ENCODE measurements at regions not wholly inside any gene's neighbourhood (a gene's known extent, or its start where the extent isn't known, plus 50 kb on each side); places are given as distances from the start of the nearest gene placed in this dataset.

DNA sequence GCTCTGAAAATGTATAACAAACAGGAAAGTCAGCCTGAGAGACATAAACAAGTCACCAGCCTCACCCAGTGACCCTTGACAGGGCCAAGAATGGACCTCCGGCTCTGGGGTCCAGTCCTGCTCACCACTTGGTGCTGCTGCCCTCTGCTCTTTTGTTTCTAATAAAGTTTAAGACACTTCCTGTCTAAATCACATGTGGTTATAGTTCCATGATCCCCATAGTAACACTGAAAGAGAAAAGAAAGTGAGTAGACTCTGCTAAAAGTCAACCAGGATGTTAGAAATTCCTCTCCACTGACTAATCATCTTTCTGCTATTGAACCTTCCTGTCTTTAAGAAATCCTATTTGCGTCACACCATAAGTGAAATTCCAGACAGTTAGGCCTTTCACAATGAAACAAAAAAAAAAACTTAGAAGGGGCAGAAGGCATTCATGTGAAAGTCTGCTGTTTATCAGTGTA lies 179.2 kb upstream of the BET1 start:
- Histone ChIP-seq H3K36me3 (ENCODE audit: control insufficient read depth in 2 of 2, insufficient read depth in 1 of 2, low read length in 2 of 2) (no peaks in the 10 kb centered on the region), H3K27ac (ENCODE audit: extremely low read depth, low read depth, low read length) (no peak overlapping the region), H3K4me1 (ENCODE audit: control insufficient read depth, insufficient read depth, low read length) (no peaks in the 10 kb centered on the region), H3K4me3 (ENCODE audit: low read depth, low read length) (no peak overlapping the region), H3K9me3 (ENCODE audit: control insufficient read depth, insufficient read depth, low read depth, low read length) (no peaks in the 10 kb centered on the region)
- ChIA-PET CTCF (interaction anchor here (0.6 kb wide), 2 partner anchors 11 to 178 kb away, joined by 3 read pairs; no protein-coding TSS in a partner anchor), POLR2A (no interaction called here)
- TF ChIP-seq ZBTB1 (tag by site-specific recombination; IDR thresholded peaks at IDR 0.05) (no peak), ZNF394 (tag by site-specific recombination; IDR thresholded peaks at IDR 0.05; ENCODE audit: borderline replicate concordance) (no peak), OVOL3 (tag by site-specific recombination; IDR thresholded peaks at IDR 0.05) (no peak), RBAK (tag by site-specific recombination; IDR thresholded peaks at IDR 0.05) (no peak)
- TF ChIP-seq, protein P1, sequence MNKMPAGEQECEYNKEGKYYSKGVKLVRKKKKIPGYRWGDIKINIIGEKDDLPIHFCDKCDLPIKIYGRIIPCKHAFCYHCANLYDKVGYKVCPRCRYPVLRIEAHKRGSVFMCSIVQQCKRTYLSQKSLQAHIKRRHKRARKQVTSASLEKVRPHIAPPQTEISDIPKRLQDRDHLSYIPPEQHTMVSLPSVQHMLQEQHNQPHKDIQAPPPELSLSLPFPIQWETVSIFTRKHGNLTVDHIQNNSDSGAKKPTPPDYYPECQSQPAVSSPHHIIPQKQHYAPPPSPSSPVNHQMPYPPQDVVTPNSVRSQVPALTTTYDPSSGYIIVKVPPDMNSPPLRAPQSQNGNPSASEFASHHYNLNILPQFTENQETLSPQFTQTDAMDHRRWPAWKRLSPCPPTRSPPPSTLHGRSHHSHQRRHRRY (tag by site-specific recombination; IDR thresholded peaks at IDR 0.05): no peak
- TF ChIP-seq, protein P2, sequence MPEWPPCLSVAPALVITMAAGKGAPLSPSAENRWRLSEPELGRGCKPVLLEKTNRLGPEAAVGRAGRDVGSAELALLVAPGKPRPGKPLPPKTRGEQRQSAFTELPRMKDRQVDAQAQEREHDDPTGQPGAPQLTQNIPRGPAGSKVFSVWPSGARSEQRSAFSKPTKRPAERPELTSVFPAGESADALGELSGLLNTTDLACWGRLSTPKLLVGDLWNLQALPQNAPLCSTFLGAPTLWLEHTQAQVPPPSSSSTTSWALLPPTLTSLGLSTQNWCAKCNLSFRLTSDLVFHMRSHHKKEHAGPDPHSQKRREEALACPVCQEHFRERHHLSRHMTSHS (tag by site-specific recombination; IDR thresholded peaks at IDR 0.05): no peak

DNA sequence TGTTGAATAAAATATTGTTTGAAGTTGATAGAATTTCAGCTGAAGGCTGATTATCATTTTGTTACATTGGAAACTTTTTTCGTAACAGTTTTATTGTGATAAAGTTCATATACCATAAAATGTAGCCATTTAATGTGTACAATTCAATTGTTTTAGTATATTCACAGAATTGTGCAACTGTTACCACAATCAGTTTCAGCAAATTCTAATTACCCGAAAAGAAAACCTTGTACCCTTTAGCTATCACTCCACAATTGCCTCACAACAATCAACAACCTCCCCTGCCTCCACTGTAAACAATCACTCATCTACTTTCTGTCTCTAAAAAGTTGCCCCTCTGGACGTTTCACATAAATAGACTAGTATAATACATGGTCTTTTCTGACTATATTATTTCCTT lies 179.7 kb upstream of the BET1 start:
- no peaks in the 10 kb centered on the region for H3K36me3 ChIP-seq (ENCODE audit: control insufficient read depth in 2 of 2, insufficient read depth in 1 of 2, low read length in 2 of 2)
- H3K4me3 ChIP-seq (ENCODE audit: low read depth, low read length): no peak overlapping the region
- no peaks in the 10 kb centered on the region for H3K4me1 ChIP-seq (ENCODE audit: control insufficient read depth, insufficient read depth, low read length)
- CTCF ChIA-PET: interaction anchor here (0.6 to 1.1 kb wide), 3 partner anchors 12 to 468 kb away, joined by 3 to 4 read pairs (median 3); no protein-coding TSS in a partner anchor
- no peaks in the 10 kb centered on the region for H3K9me3 ChIP-seq (ENCODE audit: control insufficient read depth, insufficient read depth, low read depth, low read length)
- POLR2A ChIA-PET: no interaction called here
- no peak overlapping the region for H3K27ac ChIP-seq (ENCODE audit: extremely low read depth, low read depth, low read length)
- TF ChIP-seq ZNF610 (tag by site-specific recombination; IDR thresholded peaks at IDR 0.05; ENCODE audit: borderline replicate concordance): no peak
- no peak for TF ChIP-seq ZNF843 (tag by site-specific recombination; IDR thresholded peaks at IDR 0.05)
- TF ChIP-seq TRIM28 (IDR thresholded peaks at IDR 0.05; ENCODE audit: borderline replicate concordance, low read length): no peak
- no peak for TF ChIP-seq ZNF571 (tag by site-specific recombination; IDR thresholded peaks at IDR 0.05)
- TF ChIP-seq, protein P1 (tag by site-specific recombination; IDR thresholded peaks at IDR 0.05): no peak
- TF ChIP-seq ZNF169 (tag by site-specific recombination; IDR thresholded peaks at IDR 0.05): no peak
- TF ChIP-seq, protein P3, sequence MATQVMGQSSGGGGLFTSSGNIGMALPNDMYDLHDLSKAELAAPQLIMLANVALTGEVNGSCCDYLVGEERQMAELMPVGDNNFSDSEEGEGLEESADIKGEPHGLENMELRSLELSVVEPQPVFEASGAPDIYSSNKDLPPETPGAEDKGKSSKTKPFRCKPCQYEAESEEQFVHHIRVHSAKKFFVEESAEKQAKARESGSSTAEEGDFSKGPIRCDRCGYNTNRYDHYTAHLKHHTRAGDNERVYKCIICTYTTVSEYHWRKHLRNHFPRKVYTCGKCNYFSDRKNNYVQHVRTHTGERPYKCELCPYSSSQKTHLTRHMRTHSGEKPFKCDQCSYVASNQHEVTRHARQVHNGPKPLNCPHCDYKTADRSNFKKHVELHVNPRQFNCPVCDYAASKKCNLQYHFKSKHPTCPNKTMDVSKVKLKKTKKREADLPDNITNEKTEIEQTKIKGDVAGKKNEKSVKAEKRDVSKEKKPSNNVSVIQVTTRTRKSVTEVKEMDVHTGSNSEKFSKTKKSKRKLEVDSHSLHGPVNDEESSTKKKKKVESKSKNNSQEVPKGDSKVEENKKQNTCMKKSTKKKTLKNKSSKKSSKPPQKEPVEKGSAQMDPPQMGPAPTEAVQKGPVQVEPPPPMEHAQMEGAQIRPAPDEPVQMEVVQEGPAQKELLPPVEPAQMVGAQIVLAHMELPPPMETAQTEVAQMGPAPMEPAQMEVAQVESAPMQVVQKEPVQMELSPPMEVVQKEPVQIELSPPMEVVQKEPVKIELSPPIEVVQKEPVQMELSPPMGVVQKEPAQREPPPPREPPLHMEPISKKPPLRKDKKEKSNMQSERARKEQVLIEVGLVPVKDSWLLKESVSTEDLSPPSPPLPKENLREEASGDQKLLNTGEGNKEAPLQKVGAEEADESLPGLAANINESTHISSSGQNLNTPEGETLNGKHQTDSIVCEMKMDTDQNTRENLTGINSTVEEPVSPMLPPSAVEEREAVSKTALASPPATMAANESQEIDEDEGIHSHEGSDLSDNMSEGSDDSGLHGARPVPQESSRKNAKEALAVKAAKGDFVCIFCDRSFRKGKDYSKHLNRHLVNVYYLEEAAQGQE (tag by site-specific recombination; IDR thresholded peaks at IDR 0.05): no peak
- TF ChIP-seq, protein P4, sequence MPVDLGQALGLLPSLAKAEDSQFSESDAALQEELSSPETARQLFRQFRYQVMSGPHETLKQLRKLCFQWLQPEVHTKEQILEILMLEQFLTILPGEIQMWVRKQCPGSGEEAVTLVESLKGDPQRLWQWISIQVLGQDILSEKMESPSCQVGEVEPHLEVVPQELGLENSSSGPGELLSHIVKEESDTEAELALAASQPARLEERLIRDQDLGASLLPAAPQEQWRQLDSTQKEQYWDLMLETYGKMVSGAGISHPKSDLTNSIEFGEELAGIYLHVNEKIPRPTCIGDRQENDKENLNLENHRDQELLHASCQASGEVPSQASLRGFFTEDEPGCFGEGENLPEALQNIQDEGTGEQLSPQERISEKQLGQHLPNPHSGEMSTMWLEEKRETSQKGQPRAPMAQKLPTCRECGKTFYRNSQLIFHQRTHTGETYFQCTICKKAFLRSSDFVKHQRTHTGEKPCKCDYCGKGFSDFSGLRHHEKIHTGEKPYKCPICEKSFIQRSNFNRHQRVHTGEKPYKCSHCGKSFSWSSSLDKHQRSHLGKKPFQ (tag by site-specific recombination; IDR thresholded peaks at IDR 0.05): no peak
- TF ChIP-seq ZNF658 (tag by site-specific recombination; IDR thresholded peaks at IDR 0.05): no peak
- no peak for TF ChIP-seq ZNF426 (tag by site-specific recombination; IDR thresholded peaks at IDR 0.05)
- TF ChIP-seq ZFP3 (tag by site-specific recombination; IDR thresholded peaks at IDR 0.05; ENCODE audit: low read depth): no peak
- TF ChIP-seq KLF8 (tag by site-specific recombination; IDR thresholded peaks at IDR 0.05): no peak
- TF ChIP-seq, protein P5, sequence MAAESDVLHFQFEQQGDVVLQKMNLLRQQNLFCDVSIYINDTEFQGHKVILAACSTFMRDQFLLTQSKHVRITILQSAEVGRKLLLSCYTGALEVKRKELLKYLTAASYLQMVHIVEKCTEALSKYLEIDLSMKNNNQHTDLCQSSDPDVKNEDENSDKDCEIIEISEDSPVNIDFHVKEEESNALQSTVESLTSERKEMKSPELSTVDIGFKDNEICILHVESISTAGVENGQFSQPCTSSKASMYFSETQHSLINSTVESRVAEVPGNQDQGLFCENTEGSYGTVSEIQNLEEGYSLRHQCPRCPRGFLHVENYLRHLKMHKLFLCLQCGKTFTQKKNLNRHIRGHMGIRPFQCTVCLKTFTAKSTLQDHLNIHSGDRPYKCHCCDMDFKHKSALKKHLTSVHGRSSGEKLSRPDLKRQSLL (tag by site-specific recombination; IDR thresholded peaks at IDR 0.05): no peak
- TF ChIP-seq, protein P6, sequence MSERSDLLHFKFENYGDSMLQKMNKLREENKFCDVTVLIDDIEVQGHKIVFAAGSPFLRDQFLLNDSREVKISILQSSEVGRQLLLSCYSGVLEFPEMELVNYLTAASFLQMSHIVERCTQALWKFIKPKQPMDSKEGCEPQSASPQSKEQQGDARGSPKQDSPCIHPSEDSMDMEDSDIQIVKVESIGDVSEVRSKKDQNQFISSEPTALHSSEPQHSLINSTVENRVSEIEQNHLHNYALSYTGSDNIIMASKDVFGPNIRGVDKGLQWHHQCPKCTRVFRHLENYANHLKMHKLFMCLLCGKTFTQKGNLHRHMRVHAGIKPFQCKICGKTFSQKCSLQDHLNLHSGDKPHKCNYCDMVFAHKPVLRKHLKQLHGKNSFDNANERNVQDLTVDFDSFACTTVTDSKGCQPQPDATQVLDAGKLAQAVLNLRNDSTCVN (tag by site-specific recombination; optimal IDR thresholded peaks at IDR 0.05): no peak
- TF ChIP-seq ZSCAN16 (tag by site-specific recombination; IDR thresholded peaks at IDR 0.05): no peak
- TF ChIP-seq ZNF174 (tag by site-specific recombination; IDR thresholded peaks at IDR 0.05): no peak
- TF ChIP-seq, protein P7, sequence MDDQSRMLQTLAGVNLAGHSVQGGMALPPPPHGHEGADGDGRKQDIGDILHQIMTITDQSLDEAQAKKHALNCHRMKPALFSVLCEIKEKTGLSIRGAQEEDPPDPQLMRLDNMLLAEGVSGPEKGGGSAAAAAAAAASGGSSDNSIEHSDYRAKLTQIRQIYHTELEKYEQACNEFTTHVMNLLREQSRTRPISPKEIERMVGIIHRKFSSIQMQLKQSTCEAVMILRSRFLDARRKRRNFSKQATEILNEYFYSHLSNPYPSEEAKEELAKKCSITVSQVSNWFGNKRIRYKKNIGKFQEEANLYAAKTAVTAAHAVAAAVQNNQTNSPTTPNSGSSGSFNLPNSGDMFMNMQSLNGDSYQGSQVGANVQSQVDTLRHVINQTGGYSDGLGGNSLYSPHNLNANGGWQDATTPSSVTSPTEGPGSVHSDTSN (CRISPR knock-in tag; IDR thresholded peaks at IDR 0.05): no peak
- TF ChIP-seq ZNF623 (tag by site-specific recombination; IDR thresholded peaks at IDR 0.05): no peak
